Astrocyte (in vitro differentiated cells and primary cell): ENCODE measurements at regions not wholly inside any gene's neighbourhood (a gene's known extent, or its start where the extent isn't known, plus 50 kb on each side); places are given as distances from the start of the nearest gene placed in this dataset.

Source experiments
- CTCF ChIP-seq: IDR thresholded peaks from 2 replicates; pipeline ENCODE4 v1.5.1; 2011; ENCODE audit warnings: low read depth, mild to moderate bottlenecking, inconsistent platforms, low read length, moderate library complexity; ENCODE audit not compliant: insufficient read depth
- EZH2 ChIP-seq: IDR thresholded peaks from 2 replicates; pipeline ENCODE4 v1.6.1; 2012; ENCODE audit warnings: mild to moderate bottlenecking, low read length, inconsistent platforms; ENCODE audit not compliant: insufficient read depth

DNA sequence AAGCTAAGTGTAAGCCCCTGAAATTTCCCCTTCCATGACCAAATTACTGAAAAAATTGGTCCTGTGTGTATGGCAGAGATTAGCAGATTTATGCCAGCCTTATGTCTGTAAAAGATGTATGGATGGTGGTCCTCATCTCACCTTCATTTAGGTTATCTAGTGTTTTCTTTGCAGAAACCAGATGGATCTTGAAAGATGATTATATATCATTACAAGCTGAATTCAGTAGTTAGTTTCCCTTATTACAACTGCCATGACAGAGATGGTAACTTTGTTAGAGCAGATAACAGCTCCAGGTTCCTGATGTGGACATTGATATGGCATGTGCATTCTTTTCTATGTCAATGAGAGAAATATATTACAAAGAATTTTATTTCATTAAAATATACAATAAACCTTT, 1403.2 kb upstream of the CDH6 start:
- TF ChIP-seq CTCF: no peak
- TF ChIP-seq EZH2: no peak
